ENCODE measurements at regions not wholly inside any gene's neighbourhood (a gene's known extent, or its start where the extent isn't known, plus 50 kb on each side); places are given as distances from the start of the nearest gene placed in this dataset.

DNA sequence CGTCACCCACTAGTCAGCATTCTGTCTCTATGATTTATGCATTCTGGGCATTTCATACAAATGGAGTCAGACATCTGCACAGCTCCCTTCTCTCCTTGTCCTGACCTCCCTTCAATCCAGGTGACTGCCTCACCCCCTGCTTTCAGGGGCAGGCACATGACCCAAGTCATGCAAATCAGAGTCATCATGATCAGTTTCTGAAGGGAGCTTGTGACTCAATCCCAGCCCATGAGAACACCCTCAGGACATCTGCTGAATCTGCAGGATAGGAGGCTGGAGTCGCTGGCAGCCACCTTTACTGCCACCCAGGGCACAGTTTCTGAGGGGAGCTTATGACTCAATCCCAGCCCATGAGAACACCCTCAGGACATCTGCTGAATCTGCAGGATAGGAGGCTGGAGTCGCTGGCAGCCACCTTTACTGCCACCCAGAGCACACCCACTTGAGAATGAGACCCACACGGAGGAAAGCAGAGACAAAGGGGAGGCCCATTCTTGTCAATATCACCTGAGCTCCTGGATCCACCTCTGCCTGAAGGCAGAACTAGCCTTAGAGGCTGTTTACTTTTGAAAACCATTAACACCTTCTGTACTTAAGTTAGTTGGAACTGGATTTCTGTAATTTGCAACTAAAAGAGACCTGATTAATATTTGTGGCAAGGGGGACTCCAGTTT, 62.3 kb upstream of the SLC25A33 start:
- TF ChIP-seq EZH2 (IDR thresholded peaks at IDR 0.05; ENCODE audit: insufficient read depth, poor library complexity, severe bottlenecking), result no peak
- TF ChIP-seq EZH2phosphoT487 (IDR thresholded peaks at IDR 0.05; ENCODE audit: insufficient read depth, low read depth), result no peak

Measured in GM23248 (cell line).